ENCODE measurements at regions not wholly inside any gene's neighbourhood (a gene's known extent, or its start where the extent isn't known, plus 50 kb on each side); places are given as distances from the start of the nearest gene placed in this dataset.

GRCh38 chr20:41716436-41716835 is 98.3 kb upstream of the CHD6 start:
- no peak for TF ChIP-seq CTCF (IDR thresholded peaks at IDR 0.05)

DNA sequence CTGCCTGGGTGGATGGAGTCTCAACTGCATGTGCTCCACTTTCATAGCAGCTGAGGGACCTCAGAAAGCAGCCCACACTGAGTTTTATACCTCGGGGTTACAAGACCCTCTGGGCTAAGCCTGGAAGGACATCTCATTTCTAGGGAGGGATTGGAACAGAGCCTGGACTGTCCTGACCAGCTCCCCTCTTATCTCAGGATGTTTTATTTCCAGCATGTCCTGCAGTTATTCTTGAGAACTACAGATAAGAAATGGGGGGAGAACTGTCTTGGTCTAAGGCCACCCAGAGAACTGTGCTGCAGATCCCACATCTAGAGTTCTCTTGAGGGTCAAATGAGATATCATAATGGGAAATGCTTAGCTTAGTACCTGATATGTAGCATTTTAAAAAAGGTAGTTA is 97.3 kb upstream of the CHD6 start:
- TF ChIP-seq CTCF (IDR thresholded peaks at IDR 0.05), result no peak

DNA sequence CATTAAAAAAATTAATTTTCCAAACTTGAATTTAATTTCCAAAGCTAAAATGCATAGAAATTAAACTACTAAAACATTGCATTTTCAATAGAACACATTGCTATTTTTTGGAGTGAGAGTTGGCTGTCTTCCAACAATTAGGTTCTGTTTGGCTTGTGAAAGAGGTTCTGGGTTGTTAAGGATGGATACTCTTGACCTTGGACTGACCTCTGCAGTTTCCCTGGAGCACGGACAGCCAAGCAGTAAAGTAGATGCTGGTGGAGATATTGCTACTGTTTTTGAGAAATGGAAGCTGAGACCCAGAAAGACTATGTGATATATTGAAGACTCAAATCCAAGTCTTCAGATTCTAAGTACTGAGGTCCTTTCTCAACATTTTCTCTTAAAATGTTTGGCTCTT is 95.9 kb upstream of the CHD6 start:
- no peak for TF ChIP-seq CTCF (IDR thresholded peaks at IDR 0.05)

- no peak for TF ChIP-seq CTCF (IDR thresholded peaks at IDR 0.05)
Observed at GRCh38 chr20:41704896-41705295, 86.7 kb upstream of the CHD6 start.

- no peak for TF ChIP-seq CTCF (IDR thresholded peaks at IDR 0.05)
Observed at GRCh38 chr20:41702647-41703046, 84.5 kb upstream of the CHD6 start.

- no peak for TF ChIP-seq CTCF (IDR thresholded peaks at IDR 0.05)
Observed at GRCh38 chr20:41701588-41702348, 83.6 kb upstream of the CHD6 start.

- peak; percentile 94 for TF ChIP-seq CTCF (IDR thresholded peaks at IDR 0.05)
Observed at GRCh38 chr20:41697861-41698559, 79.8 kb upstream of the CHD6 start.

All from LNCAP (cell line).